ENCODE measurements at regions not wholly inside any gene's neighbourhood (a gene's known extent, or its start where the extent isn't known, plus 50 kb on each side); places are given as distances from the start of the nearest gene placed in this dataset.

DNA sequence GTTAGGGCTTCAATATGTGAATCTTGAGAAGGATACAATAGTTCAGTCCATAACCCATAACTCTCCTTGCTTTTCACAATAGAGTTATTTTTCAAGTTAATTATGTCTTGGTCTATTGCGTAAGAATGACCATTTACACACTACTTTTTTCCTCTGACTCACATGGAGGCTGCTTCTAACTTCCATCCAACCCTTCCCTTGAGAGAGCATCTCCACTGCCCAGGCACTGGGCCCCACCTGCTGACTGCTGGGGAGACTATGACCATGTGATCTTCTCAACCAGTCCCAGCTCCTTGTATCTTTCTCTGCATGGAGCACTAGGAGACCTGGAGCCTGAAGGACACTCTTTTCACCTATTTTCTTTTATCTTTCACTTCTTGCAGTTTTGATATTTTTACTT, 251.5 kb downstream of the GPD2 start:
- TF ChIP-seq, protein P1, sequence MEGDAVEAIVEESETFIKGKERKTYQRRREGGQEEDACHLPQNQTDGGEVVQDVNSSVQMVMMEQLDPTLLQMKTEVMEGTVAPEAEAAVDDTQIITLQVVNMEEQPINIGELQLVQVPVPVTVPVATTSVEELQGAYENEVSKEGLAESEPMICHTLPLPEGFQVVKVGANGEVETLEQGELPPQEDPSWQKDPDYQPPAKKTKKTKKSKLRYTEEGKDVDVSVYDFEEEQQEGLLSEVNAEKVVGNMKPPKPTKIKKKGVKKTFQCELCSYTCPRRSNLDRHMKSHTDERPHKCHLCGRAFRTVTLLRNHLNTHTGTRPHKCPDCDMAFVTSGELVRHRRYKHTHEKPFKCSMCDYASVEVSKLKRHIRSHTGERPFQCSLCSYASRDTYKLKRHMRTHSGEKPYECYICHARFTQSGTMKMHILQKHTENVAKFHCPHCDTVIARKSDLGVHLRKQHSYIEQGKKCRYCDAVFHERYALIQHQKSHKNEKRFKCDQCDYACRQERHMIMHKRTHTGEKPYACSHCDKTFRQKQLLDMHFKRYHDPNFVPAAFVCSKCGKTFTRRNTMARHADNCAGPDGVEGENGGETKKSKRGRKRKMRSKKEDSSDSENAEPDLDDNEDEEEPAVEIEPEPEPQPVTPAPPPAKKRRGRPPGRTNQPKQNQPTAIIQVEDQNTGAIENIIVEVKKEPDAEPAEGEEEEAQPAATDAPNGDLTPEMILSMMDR (conservative IDR thresholded peaks at IDR 0.05; ENCODE audit: low read length): no peak
- TF ChIP-seq EZH2phosphoT487 (IDR thresholded peaks at IDR 0.05; ENCODE audit: borderline replicate concordance, low read depth, low read length): no peak

Data from OCI-LY7 (cell line).